Uterus (tissue), 3 donors: ENCODE measurements at regions not wholly inside any gene's neighbourhood (a gene's known extent, or its start where the extent isn't known, plus 50 kb on each side); places are given as distances from the start of the nearest gene placed in this dataset.

ENCODE experiments used
- DNase-seq, 2 donors: peaks; one replicate each; pipeline ENCODE4 v3.0.0-alpha.2; 2019 to 2020
- H3K27ac ChIP-seq, 2 donors: fragments of 200-600 bp; sonication (generic); 1 replicate in 1 of 2; 2 replicates in 1 of 2; pipeline ENCODE4 v1.5.1; 2016 to 2018
- H3K27me3 ChIP-seq, 2 donors: fragments of 200-600 bp; sonication (generic); one replicate each; pipeline ENCODE4 v1.5.1; 2018 to 2019; ENCODE audit warnings: control low read depth in 1 of 2
- H3K36me3 ChIP-seq, 2 donors: fragments of 200-600 bp; sonication (generic); one replicate each; pipeline ENCODE4 v1.5.1; 2019; ENCODE audit warnings: control low read depth in 1 of 2
- H3K4me1 ChIP-seq, 2 donors: fragments of 200-600 bp; sonication (generic); one replicate each; pipeline ENCODE4 v1.5.1; 2018 to 2019; ENCODE audit warnings: control low read depth in 1 of 2
- H3K4me3 ChIP-seq, 2 donors: fragments of 200-600 bp; sonication (generic); 1 replicate in 1 of 2; 2 replicates in 1 of 2; pipeline ENCODE4 v1.5.1; 2018 to 2019; ENCODE audit warnings: mild to moderate bottlenecking in 1 of 2
- H3K9me3 ChIP-seq, 2 donors: fragments of 200-600 bp; sonication (generic); one replicate each; pipeline ENCODE4 v1.5.1; 2019; ENCODE audit warnings: control low read depth in 1 of 2
- CTCF ChIP-seq, 4 experiments: fragments of 200-600 bp in 2 of 4; fragments of 450-650 bp in 2 of 4; sonication (generic) in 2 of 4; IDR thresholded peaks; one replicate each; pipeline ENCODE4 v1.5.1; 2016 to 2019; ENCODE audit warnings: antibody characterized with exemption in 4 of 4, mild to moderate bottlenecking in 2 of 4, moderate library complexity in 1 of 4
- POLR2A ChIP-seq, 2 donors: fragments of 450-650 bp; IDR thresholded peaks; one replicate each; pipeline ENCODE4 v1.6.1; 2016; ENCODE audit warnings: antibody characterized with exemption in 2 of 2, mild to moderate bottlenecking in 1 of 2, moderate library complexity in 1 of 2
- intact Hi-C: fragments of 100-400 bp; cut with DNase I; formaldehyde crosslinking; loops from one replicate; pipeline ENCODE4 v1.15.1; 2023; ENCODE audit warnings: low total_unique reads
- donor health status: DM: yes; HTN: yes; CAD: no.

- intact Hi-C loops = no loop called here
- H3K27me3 ChIP-seq = peaks cover 0 to 7% of the 10 kb centered on the region in 2 donors
- H3K4me1 ChIP-seq = no peaks in the 10 kb centered on the region
- H3K27ac ChIP-seq = no peak overlapping the region
- no peaks in the 10 kb centered on the region for H3K36me3 ChIP-seq
- no peak for TF ChIP-seq CTCF (IDR thresholded peaks at IDR 0.05)
- H3K9me3 ChIP-seq = no peaks in the 10 kb centered on the region
- no peak overlapping the region for H3K4me3 ChIP-seq
- DNase-seq = no peak
Observed at GRCh38 chr9:126204708-126205225, 121.9 kb upstream of the MVB12B start.

GRCh38 chr9:126205265-126205664 lies 121.4 kb upstream of the MVB12B start:
- intact Hi-C loops = no loop called here
- Histone ChIP-seq H3K9me3 (no peaks in the 10 kb centered on the region), H3K36me3 (no peaks in the 10 kb centered on the region), H3K27me3 (peaks cover 0 to 7% of the 10 kb centered on the region in 2 donors), H3K4me3 (no peak overlapping the region), H3K27ac (no peak overlapping the region), H3K4me1 (no peaks in the 10 kb centered on the region)
- TF ChIP-seq POLR2A (IDR thresholded peaks at IDR 0.05) (no peak), CTCF (IDR thresholded peaks at IDR 0.05) (no peak)
- DNase-seq = no peak

- no peak overlapping the region for H3K4me3 ChIP-seq
- H3K27ac ChIP-seq = no peak overlapping the region
- H3K4me1 ChIP-seq = no peaks in the 10 kb centered on the region
- intact Hi-C loops = no loop called here
- no peaks in the 10 kb centered on the region for H3K9me3 ChIP-seq
- TF ChIP-seq POLR2A (IDR thresholded peaks at IDR 0.05) = no peak
- TF ChIP-seq CTCF (IDR thresholded peaks at IDR 0.05) = no peak
- H3K36me3 ChIP-seq = no peaks in the 10 kb centered on the region
- peaks cover 0 to 7% of the 10 kb centered on the region in 2 donors for H3K27me3 ChIP-seq
- no peak for DNase-seq
Observed at GRCh38 chr9:126205845-126206498, 120.7 kb upstream of the MVB12B start.

GRCh38 chr9:126207256-126207655 lies 119.4 kb upstream of the MVB12B start:
- no peaks in the 10 kb centered on the region for H3K9me3 ChIP-seq
- intact Hi-C loops = no loop called here
- H3K4me3 ChIP-seq = no peak overlapping the region
- H3K36me3 ChIP-seq = no peaks in the 10 kb centered on the region
- TF ChIP-seq POLR2A (IDR thresholded peaks at IDR 0.05) = no peak
- TF ChIP-seq CTCF (IDR thresholded peaks at IDR 0.05) = no peak
- H3K4me1 ChIP-seq = no peaks in the 10 kb centered on the region
- no peak overlapping the region for H3K27ac ChIP-seq
- DNase-seq = no peak
- peaks cover 0 to 7% of the 10 kb centered on the region in 2 donors for H3K27me3 ChIP-seq

GRCh38 chr9:126208216-126208758 lies 118.3 kb upstream of the MVB12B start:
- no peak overlapping the region for H3K27ac ChIP-seq
- peaks cover 0 to 7% of the 10 kb centered on the region in 2 donors for H3K27me3 ChIP-seq
- H3K9me3 ChIP-seq = no peaks in the 10 kb centered on the region
- H3K36me3 ChIP-seq = no peaks in the 10 kb centered on the region
- intact Hi-C loops = no loop called here
- H3K4me1 ChIP-seq = no peaks in the 10 kb centered on the region
- TF ChIP-seq CTCF (IDR thresholded peaks at IDR 0.05) (no peak), POLR2A (IDR thresholded peaks at IDR 0.05) (no peak)
- DNase-seq = no peak
- H3K4me3 ChIP-seq = no peak overlapping the region
